ENCODE measurements at regions not wholly inside any gene's neighbourhood (a gene's known extent, or its start where the extent isn't known, plus 50 kb on each side); places are given as distances from the start of the nearest gene placed in this dataset.

DNA sequence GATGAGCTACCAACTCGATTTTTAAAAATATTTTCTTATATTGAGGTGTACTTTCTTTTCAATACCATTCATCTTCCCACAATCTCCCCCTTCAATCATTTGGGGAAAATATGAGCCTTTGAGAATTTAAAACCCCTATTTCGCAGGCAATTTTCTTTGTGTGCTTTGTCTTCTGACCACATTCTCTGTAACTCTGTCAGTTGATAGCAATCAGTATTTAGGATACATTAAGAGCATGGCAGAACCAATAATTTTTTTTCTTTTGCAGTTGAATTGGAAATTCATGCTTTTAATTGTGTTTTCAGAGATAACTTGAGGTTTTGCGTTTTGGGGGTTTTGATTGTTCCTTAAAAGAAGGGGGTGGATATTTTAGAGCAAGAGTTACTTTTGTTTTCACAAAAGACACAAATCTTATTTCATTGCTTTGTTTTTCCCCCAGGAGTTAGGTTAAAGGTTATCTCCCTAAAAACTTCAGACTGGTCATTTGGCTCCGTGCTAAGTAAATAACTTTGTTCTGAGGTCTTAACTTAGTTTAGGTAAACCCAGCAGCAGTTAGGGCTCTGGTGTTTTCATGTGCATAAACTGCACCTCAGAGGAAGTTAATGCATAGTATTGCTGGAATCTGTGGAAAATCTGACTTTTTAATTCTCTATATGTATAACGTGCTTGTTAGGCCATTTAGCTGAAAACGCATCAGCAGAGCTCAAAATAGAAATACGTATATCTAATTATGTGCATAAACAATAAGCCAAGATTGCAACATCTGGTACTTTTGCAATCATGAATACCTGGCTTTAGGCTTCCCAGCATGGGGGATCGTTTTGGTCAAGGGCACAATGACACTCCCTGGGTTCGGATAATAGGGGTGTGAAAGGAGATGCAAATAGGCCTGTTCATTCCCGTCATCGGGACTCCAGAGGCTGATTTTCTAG is 676.4 kb upstream of the ANKRD30A start:
- no peak overlapping the region for H3K27ac ChIP-seq
- H3K4me1 ChIP-seq, result no peaks in the 10 kb centered on the region
- H3K4me2 ChIP-seq (ENCODE audit: low read length), result no peak overlapping the region
- H3K36me3 ChIP-seq (ENCODE audit: control insufficient read depth, insufficient read depth, low read length), result no peaks in the 10 kb centered on the region
- H3K9ac ChIP-seq, result no peak overlapping the region
- TF ChIP-seq, protein P1, sequence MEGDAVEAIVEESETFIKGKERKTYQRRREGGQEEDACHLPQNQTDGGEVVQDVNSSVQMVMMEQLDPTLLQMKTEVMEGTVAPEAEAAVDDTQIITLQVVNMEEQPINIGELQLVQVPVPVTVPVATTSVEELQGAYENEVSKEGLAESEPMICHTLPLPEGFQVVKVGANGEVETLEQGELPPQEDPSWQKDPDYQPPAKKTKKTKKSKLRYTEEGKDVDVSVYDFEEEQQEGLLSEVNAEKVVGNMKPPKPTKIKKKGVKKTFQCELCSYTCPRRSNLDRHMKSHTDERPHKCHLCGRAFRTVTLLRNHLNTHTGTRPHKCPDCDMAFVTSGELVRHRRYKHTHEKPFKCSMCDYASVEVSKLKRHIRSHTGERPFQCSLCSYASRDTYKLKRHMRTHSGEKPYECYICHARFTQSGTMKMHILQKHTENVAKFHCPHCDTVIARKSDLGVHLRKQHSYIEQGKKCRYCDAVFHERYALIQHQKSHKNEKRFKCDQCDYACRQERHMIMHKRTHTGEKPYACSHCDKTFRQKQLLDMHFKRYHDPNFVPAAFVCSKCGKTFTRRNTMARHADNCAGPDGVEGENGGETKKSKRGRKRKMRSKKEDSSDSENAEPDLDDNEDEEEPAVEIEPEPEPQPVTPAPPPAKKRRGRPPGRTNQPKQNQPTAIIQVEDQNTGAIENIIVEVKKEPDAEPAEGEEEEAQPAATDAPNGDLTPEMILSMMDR (IDR thresholded peaks at IDR 0.05), result no peak
- H3K9me3 ChIP-seq (ENCODE audit: control insufficient read depth, low read length), result no peaks in the 10 kb centered on the region
- H2AFZ ChIP-seq, result no peak overlapping the region
- H3K27me3 ChIP-seq (ENCODE audit: control insufficient read depth, insufficient read depth, low read length), result no peaks in the 10 kb centered on the region
- H3K79me2 ChIP-seq, result no peaks in the 10 kb centered on the region
- H3K4me3 ChIP-seq (ENCODE audit: low read depth, low read length), result no peak overlapping the region

DNA sequence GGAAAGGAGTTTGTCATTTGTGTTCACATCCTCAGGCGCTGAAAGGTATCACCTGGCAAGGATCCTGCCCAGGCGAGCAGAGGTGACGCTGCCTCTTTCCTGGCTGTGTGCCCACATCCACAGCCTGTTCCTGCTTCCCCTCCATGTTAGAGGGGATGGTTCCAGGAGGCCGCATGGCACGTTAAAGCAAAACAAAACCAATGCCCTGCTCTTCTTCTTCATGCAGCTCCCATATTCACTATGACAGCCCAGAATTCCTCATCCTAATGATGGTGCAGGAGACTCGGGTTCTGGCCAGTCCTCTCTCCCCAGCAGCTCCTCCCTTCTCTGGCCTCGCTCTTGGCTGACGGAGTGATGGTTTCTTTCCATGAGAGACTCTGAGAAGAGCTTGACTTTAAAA is 678.5 kb upstream of the ANKRD30A start:
- Histone ChIP-seq H3K27ac (no peak overlapping the region), H3K27me3 (ENCODE audit: control insufficient read depth, insufficient read depth, low read length) (no peaks in the 10 kb centered on the region), H3K4me2 (ENCODE audit: low read length) (no peak overlapping the region), H3K79me2 (no peaks in the 10 kb centered on the region), H3K4me1 (no peaks in the 10 kb centered on the region), H3K9me3 (ENCODE audit: control insufficient read depth, low read length) (no peaks in the 10 kb centered on the region), H2AFZ (no peak overlapping the region), H3K36me3 (ENCODE audit: control insufficient read depth, insufficient read depth, low read length) (no peaks in the 10 kb centered on the region), H3K4me3 (ENCODE audit: low read depth, low read length) (no peak overlapping the region), H3K9ac (no peak overlapping the region)
- TF ChIP-seq, protein P1 (IDR thresholded peaks at IDR 0.05), result no peak

DNA sequence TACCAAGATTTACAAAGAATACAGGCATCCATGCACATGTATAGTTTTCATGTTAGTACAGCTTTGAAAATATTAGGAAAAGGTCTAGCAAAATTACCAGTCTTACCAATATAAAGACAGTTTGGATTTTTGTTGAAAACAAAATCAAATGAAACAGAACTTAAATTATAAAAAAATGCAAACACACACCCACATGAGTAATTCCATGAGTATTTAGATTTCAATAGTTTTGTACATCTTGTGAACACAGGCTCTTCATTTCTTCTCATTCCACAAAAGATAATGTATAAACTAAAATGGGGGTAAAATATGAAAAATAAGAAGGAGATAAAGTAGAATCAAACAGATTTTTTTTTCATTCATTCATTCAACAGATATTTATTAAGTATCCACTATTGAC is 682.2 kb upstream of the ANKRD30A start:
- Histone ChIP-seq H3K4me2 (ENCODE audit: low read length) (no peak overlapping the region), H2AFZ (no peak overlapping the region), H3K36me3 (ENCODE audit: control insufficient read depth, insufficient read depth, low read length) (no peaks in the 10 kb centered on the region), H3K27me3 (ENCODE audit: control insufficient read depth, insufficient read depth, low read length) (no peaks in the 10 kb centered on the region), H3K9me3 (ENCODE audit: control insufficient read depth, low read length) (no peaks in the 10 kb centered on the region), H3K4me3 (ENCODE audit: low read depth, low read length) (no peak overlapping the region), H3K79me2 (no peaks in the 10 kb centered on the region), H3K27ac (no peak overlapping the region), H3K4me1 (no peaks in the 10 kb centered on the region), H3K9ac (no peak overlapping the region)
- TF ChIP-seq, protein P1 (IDR thresholded peaks at IDR 0.05), result no peak

DNA sequence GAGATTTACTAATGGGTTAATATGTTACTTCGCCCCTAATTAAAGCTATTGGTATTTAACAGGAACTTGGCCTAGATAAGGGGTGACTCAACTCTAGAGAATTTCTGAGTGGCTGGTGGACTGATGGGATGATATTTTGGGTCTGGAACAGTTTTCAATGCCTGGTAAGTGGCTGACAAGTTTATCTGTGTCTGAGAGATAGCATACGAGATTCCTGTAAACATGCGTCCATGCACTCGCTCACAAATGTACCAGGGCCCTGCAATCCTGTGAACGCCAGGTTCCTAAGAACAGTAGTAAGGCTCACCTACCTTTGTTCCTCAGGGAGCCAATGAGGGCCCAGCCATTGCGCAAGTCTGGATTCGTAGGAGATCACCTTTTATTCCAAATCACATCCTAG is 683.8 kb upstream of the ANKRD30A start:
- Histone ChIP-seq H3K9ac (no peak overlapping the region), H2AFZ (no peak overlapping the region), H3K4me2 (ENCODE audit: low read length) (no peak overlapping the region), H3K27me3 (ENCODE audit: control insufficient read depth, insufficient read depth, low read length) (no peaks in the 10 kb centered on the region), H3K79me2 (no peaks in the 10 kb centered on the region), H3K4me1 (no peaks in the 10 kb centered on the region), H3K36me3 (ENCODE audit: control insufficient read depth, insufficient read depth, low read length) (no peaks in the 10 kb centered on the region), H3K9me3 (ENCODE audit: control insufficient read depth, low read length) (no peaks in the 10 kb centered on the region), H3K27ac (no peak overlapping the region), H3K4me3 (ENCODE audit: low read depth, low read length) (no peak overlapping the region)
- TF ChIP-seq, protein P1 (IDR thresholded peaks at IDR 0.05), result no peak

DNA sequence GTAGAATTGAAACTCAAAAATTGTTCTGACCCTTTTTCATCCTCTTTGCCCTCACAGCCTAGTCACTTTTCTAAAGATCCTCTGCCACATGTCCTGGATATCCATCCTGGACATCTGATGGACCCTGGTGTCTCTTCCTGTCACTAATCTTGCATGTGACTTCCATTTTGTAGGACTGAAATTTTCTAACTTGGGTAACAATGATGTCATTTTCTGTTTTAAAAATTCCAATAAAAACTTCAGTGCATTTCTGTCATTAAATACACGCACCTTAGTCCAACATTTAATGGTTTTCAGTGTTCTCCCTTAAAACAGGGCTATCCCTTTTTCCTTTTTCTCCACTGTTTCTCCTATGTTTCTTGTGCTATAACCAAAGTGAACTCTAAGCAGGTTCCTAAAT is 684.9 kb upstream of the ANKRD30A start:
- no peaks in the 10 kb centered on the region for H3K36me3 ChIP-seq (ENCODE audit: control insufficient read depth, insufficient read depth, low read length)
- H3K4me2 ChIP-seq (ENCODE audit: low read length), result no peak overlapping the region
- H3K4me1 ChIP-seq, result no peaks in the 10 kb centered on the region
- TF ChIP-seq, protein P1 (IDR thresholded peaks at IDR 0.05), result no peak
- no peaks in the 10 kb centered on the region for H3K9me3 ChIP-seq (ENCODE audit: control insufficient read depth, low read length)
- H3K27ac ChIP-seq, result no peak overlapping the region
- no peak overlapping the region for H2AFZ ChIP-seq
- H3K4me3 ChIP-seq (ENCODE audit: low read depth, low read length), result no peak overlapping the region
- H3K9ac ChIP-seq, result no peak overlapping the region
- no peaks in the 10 kb centered on the region for H3K79me2 ChIP-seq
- H3K27me3 ChIP-seq (ENCODE audit: control insufficient read depth, insufficient read depth, low read length), result no peaks in the 10 kb centered on the region

All from parathyroid adenoma (tissue), 2 donors.